NCI-H128 (cell line): ENCODE measurements at regions not wholly inside any gene's neighbourhood (a gene's known extent, or its start where the extent isn't known, plus 50 kb on each side); places are given as distances from the start of the nearest gene placed in this dataset.
"Not testable (repeated sequence)": the region's sequence is repeated elsewhere in the genome, so short reads cannot be mapped to it uniquely, and the experiment has no call there.

Experiments used
- DNase-seq: peaks from one replicate; lab custom pipeline; 2025; ENCODE audit not compliant: unreplicated experiment; lab: John Stamatoyannopoulos, UW

- DNase-seq = no peak
Observed at GRCh38 chr6:103699769-103700168, 1160.0 kb downstream of the HACE1 start.

- no peak for DNase-seq
Observed at GRCh38 chr6:103687430-103687829, 1172.3 kb downstream of the HACE1 start.

DNA sequence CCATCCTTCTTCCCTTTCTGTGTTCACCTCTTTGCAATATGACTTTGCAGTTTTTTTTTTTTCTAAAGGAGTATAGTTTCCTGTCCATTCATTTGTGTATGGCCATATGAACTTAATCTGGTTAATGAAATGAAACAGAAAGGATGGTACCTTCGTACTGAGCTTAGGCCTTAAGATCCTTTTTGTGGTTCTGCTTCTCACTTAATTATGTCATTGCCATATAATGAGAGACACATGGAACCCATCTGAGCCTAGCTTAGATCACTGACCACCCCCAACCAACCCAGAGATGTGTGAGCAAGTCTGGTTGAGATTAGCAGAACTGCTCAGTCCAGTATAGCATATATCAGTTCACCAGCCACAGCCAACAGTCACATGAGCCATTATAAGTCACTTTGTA is 1179.6 kb downstream of the HACE1 start:
- DNase-seq = no peak

- DNase-seq = no peak
Observed at GRCh38 chr6:103677290-103677689, 1182.4 kb downstream of the HACE1 start.

GRCh38 chr6:103675807-103676406 is 1183.8 kb downstream of the HACE1 start:
- DNase-seq = no peak

DNA sequence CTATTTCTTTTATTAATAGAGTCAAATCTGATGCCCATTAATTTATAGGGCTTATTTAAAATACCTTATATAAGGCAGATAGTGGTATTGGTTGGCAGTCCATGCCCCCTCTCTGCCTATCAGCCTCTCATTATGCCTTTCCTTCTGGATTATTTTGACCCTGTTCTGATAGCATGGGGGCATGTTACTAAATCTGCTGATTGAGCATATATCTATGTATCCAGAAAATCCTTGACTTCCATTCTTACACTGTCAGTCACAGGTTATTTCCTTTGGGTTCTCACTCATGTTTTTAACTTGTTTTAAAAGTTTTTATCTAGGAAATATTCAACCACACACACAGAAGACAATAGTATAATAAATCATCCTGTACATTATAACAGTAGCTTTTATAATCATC is 1184.9 kb downstream of the HACE1 start:
- no peak for DNase-seq

- DNase-seq = no peak
Observed at GRCh38 chr6:103672169-103672568, 1187.5 kb downstream of the HACE1 start.

DNA sequence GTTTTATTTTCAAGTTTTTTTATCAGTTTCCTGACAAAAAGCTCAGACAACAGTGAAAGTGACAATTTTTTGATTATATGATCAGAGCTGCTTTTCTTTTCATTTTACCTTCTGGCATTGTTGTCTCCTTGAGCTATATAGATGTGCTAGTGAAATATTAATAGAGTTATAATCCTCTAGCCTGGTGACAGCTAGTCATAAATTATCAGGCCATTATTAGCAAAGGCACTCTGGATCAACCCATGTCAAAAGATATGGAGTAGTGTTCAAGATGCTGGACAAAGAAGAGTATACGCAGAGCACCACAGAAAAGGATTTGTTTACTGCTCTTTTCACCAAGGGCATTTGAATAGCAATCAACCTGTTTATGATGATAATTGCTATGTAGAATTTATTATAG is 1230.1 kb downstream of the HACE1 start:
- DNase-seq = no peak

GRCh38 chr6:103617642-103618041 is 1242.1 kb downstream of the HACE1 start:
- DNase-seq = no peak

GRCh38 chr6:103587722-103588121 is 1272.0 kb downstream of the HACE1 start:
- no peak for DNase-seq

- DNase-seq = no peak
Observed at GRCh38 chr6:103578115-103578514, 1281.6 kb downstream of the HACE1 start.

DNA sequence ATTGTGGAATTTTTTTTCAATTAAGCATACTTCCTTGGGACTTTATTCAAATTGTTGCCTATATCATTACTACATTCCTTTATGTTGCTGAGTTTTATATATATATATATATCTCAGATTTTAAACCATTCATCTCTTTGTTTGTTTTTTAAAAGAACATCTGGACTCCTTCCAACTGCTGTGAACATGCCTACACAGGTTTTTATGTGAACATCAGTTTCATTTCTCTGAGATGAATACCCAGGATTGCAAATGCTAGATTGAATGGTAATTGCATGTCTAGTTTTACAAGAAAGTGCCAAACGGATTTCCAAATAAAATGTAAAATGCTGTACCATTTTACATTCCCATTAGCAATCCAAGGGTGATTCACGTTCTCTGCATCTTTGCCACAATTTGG is 1289.3 kb downstream of the HACE1 start:
- DNase-seq = no peak

DNA sequence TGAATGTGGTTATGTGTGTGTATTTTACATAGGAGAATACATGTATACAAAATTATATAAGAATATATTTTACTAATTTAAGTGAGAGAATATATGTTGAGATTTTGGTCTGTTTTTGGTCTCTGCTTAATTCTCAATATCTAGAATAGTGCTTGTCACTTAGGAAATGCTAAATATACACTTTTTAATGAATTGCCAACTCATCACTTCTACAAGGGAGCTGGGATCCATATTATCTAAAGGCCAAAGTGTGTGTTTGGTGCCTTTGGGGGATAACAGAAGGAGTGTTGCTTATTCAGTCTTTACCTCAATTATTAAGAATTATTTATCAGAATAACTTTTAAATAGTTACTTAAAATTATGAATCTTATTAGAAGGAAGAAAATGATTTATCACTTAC is 1304.8 kb downstream of the HACE1 start:
- DNase-seq = no peak

DNA sequence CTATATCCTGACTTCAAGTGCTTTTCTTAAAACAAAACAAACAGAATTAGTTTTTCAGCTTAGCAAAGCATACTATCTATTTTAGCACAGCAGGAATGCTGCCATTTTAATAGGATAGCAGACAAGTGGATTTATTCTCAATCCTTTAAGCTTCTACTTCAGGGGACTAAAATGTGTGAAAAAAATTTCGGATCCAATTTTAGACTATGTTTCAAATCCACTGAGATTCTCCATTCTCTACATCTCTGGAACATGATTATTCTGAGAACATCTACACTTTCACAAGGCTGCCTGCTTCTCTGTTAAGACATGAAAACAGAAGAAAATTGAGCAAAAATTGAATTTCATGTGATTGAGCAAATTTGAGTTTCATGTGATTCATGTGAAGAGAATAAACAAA is 1321.3 kb downstream of the HACE1 start:
- no peak for DNase-seq

GRCh38 chr6:103534814-103535213 is 1324.9 kb downstream of the HACE1 start:
- no peak for DNase-seq

- DNase-seq = no peak
Observed at GRCh38 chr6:103534095-103534494, 1325.6 kb downstream of the HACE1 start.

DNA sequence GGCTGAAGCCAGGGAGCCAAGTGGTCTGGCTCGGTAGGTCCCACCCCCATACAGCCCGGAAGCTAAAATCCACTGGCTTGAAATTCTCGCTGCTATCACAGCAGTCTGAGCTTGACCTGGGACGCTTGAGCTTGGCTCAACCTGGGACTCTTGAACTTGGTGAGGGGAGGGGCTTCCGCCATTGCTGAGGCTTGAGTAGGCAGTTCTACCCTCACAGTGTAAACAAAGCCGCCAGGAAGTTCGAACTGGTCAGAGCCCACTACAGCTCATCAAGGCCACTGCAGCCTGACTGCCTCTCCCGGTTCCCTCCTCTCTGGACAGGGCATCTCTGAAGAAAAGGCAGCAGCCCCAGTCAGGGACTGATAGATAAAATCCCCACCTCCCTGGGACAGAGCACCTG is 1337.7 kb downstream of the HACE1 start:
- no peak for DNase-seq

DNA sequence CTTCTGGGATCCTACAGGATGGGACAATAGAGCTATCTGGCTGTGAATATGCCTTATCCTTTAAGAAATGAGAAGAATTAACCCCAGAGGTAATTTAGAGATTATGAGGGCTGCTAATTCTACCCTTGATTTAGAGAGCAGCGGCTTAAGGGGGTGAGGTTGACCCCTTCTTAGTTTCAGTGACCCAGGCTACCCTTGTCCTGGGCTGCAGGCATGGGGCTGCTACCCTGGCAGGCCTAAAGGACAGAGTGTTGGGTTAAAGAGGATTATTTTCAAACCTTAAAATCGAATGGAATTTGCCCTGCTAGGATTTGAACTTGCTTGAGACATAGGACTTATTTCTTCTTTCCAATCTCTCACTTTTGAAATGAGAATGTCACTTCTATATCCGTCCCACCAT is 1343.4 kb downstream of the HACE1 start:
- no peak for DNase-seq

GRCh38 chr6:103507052-103507451 is 1352.7 kb downstream of the HACE1 start:
- no peak for DNase-seq

DNA sequence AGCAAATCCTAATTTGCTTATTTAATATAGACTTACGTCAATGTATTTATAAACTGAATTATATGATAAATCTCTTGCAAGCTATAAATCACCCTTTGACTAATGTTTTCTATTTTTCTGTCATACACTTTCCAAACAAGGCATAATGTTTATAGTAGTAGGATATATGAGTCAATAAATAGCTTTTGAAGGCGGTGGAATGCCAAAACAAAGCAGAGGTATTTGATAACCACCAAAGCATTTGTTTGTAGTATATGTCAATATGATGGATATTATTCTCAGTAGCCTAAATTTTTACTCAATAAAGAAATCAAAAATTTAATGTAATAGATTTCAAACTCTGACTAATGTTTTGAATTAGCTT is 1354.6 kb downstream of the HACE1 start:
- DNase-seq = no peak

DNA sequence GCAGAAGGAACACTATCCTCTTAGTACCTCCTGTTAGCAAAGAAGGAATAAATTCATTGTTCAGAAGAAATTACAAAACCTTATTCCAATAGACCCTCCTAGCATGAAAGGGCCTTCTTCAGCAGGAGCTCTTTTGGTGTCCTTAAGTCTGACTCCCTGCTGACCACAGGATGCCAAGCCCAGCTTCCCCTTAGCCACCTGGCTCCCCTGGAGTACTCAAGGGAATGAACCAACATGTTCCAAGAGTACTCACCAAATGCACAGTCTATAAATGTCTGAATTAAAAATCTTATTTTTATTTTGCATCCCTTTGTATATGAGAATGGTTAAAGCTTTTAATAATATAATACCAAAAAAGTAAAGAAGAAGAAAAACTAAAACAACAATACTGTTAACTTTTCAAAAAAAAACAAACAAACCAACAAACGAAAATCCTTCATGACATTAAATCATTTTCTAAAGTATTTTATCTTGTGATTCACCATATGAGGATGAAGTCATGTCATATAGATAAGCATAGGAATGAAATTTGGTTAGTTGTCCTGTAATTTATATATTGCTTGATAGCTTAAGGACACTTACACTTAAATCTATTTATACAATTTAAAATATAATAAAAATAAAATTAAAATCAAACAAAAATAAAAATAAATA is 1355.1 kb downstream of the HACE1 start:
- no peak for DNase-seq

DNA sequence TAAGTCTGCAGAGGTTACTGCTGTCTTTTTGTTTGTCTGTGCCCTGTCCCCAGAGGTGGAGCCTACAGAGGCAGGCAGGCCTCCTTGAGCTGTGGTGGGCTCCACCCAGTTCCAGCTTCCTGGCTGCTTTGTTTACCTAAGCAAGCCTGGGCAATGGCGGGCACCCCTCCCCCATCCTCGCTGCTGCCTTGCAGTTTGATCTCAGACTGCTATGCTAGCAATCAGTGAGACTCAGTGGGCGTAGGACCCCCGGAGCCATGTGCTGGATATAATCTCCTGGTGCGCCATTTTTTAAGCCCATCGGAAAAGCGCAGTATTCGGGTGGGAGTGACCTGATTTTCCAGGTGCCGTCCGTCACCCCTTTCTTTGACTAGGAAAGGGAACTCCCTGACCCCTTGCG is 1363.1 kb downstream of the HACE1 start:
- not testable (repeated sequence) for DNase-seq

- no peak for DNase-seq
Observed at GRCh38 chr6:103456652-103457051, 1403.1 kb downstream of the HACE1 start.
